Activated CD4-positive, alpha-beta T cell treated with anti-CD3 and anti-CD28 coated beads for 48 hours (primary cell): ENCODE measurements at regions not wholly inside any gene's neighbourhood (a gene's known extent, or its start where the extent isn't known, plus 50 kb on each side); places are given as distances from the start of the nearest gene placed in this dataset.
"Not testable (repeated sequence)": the region's sequence is repeated elsewhere in the genome, so short reads cannot be mapped to it uniquely, and the experiment has no call there.

Source experiments
- DNase-seq: peaks from one replicate; pipeline ENCODE4 v3.0.0-alpha.2; 2020

GRCh38 chr1:199242147-199242546, 603.3 kb downstream of the PTPRC start:
- no peak for DNase-seq

GRCh38 chr1:199242601-199243000, 603.8 kb downstream of the PTPRC start:
- no peak for DNase-seq

GRCh38 chr1:199243423-199244061, 604.7 kb downstream of the PTPRC start:
- peak; percentile 82 for DNase-seq

GRCh38 chr1:199245946-199246345, 607.1 kb downstream of the PTPRC start:
- no peak for DNase-seq

GRCh38 chr1:199246716-199247115, 607.9 kb downstream of the PTPRC start:
- no peak for DNase-seq

GRCh38 chr1:199247891-199248290, 609.1 kb downstream of the PTPRC start:
- DNase-seq, result no peak

GRCh38 chr1:199254040-199254439, 615.2 kb downstream of the PTPRC start:
- DNase-seq, result not testable (repeated sequence)

- DNase-seq, result no peak
Measured at GRCh38 chr1:199261328-199261727, 622.5 kb downstream of the PTPRC start.

GRCh38 chr1:199264283-199264682, 625.4 kb downstream of the PTPRC start:
- peak; percentile 10 for DNase-seq

- no peak for DNase-seq
Measured at GRCh38 chr1:199264911-199265310, 626.1 kb downstream of the PTPRC start.

- DNase-seq, result no peak
Measured at GRCh38 chr1:199265319-199265718, 626.5 kb downstream of the PTPRC start.

- no peak for DNase-seq
Measured at GRCh38 chr1:199269241-199269640, 630.4 kb downstream of the PTPRC start.

GRCh38 chr1:199272139-199272544, 633.3 kb downstream of the PTPRC start:
- DNase-seq, result no peak

GRCh38 chr1:199272628-199273086, 633.8 kb downstream of the PTPRC start:
- DNase-seq, result no peak

- no peak for DNase-seq
Measured at GRCh38 chr1:199273837-199274379, 635.1 kb downstream of the PTPRC start.

GRCh38 chr1:199279067-199279466, 640.2 kb downstream of the PTPRC start:
- DNase-seq, result no peak

- DNase-seq, result peak; percentile 17
Measured at GRCh38 chr1:199279872-199280645, 641.2 kb downstream of the PTPRC start.

GRCh38 chr1:199282751-199283305, 644.0 kb downstream of the PTPRC start:
- DNase-seq, result no peak

- no peak for DNase-seq
Measured at GRCh38 chr1:199283794-199284193, 645.0 kb downstream of the PTPRC start.

- DNase-seq, result no peak
Measured at GRCh38 chr1:199287206-199287605, 648.4 kb downstream of the PTPRC start.

- no peak for DNase-seq
Measured at GRCh38 chr1:199287647-199288046, 648.8 kb downstream of the PTPRC start.

GRCh38 chr1:199290186-199290585, 651.3 kb downstream of the PTPRC start:
- no peak for DNase-seq

GRCh38 chr1:199291022-199291740, 652.3 kb downstream of the PTPRC start:
- no peak for DNase-seq
